ENCODE measurements at regions not wholly inside any gene's neighbourhood (a gene's known extent, or its start where the extent isn't known, plus 50 kb on each side); places are given as distances from the start of the nearest gene placed in this dataset.

GRCh38 chr5:103638979-103639378 lies 76.4 kb upstream of the NUDT12 start (continued):
- TF ChIP-seq, protein P1, sequence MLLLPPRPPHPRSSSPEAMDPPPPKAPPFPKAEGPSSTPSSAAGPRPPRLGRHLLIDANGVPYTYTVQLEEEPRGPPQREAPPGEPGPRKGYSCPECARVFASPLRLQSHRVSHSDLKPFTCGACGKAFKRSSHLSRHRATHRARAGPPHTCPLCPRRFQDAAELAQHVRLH (tag by site-specific recombination; IDR thresholded peaks at IDR 0.05): no peak
- TF ChIP-seq ZNF354C (tag by site-specific recombination; IDR thresholded peaks at IDR 0.05; ENCODE audit: borderline replicate concordance, low read depth) (no peak), ZSCAN23 (tag by site-specific recombination; IDR thresholded peaks at IDR 0.05) (no peak), KLF17 (tag by site-specific recombination; IDR thresholded peaks at IDR 0.05) (no peak), ZNF529 (tag by site-specific recombination; IDR thresholded peaks at IDR 0.05; ENCODE audit: insufficient replicate concordance) (no peak), KLF9 (tag by site-specific recombination; IDR thresholded peaks at IDR 0.05; ENCODE audit: low read depth) (no peak), ZNF677 (tag by site-specific recombination; IDR thresholded peaks at IDR 0.05) (no peak), ZIC2 (tag by site-specific recombination; IDR thresholded peaks at IDR 0.05) (no peak), ZNF362 (tag by site-specific recombination; IDR thresholded peaks at IDR 0.05) (no peak), ZNF624 (tag by site-specific recombination; IDR thresholded peaks at IDR 0.05) (no peak)
- TF ChIP-seq, protein P2, sequence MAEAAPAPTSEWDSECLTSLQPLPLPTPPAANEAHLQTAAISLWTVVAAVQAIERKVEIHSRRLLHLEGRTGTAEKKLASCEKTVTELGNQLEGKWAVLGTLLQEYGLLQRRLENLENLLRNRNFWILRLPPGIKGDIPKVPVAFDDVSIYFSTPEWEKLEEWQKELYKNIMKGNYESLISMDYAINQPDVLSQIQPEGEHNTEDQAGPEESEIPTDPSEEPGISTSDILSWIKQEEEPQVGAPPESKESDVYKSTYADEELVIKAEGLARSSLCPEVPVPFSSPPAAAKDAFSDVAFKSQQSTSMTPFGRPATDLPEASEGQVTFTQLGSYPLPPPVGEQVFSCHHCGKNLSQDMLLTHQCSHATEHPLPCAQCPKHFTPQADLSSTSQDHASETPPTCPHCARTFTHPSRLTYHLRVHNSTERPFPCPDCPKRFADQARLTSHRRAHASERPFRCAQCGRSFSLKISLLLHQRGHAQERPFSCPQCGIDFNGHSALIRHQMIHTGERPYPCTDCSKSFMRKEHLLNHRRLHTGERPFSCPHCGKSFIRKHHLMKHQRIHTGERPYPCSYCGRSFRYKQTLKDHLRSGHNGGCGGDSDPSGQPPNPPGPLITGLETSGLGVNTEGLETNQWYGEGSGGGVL (tag by site-specific recombination; IDR thresholded peaks at IDR 0.05): no peak

GRCh38 chr5:103624675-103625074 lies 62.1 kb upstream of the NUDT12 start:
- Histone ChIP-seq H3K4me3 (ENCODE audit: low read depth, low read length) (no peak overlapping the region), H3K9me3 (ENCODE audit: control insufficient read depth, insufficient read depth, low read depth, low read length) (no peaks in the 10 kb centered on the region), H3K27ac (ENCODE audit: extremely low read depth, low read depth, low read length) (no peak overlapping the region), H3K36me3 (ENCODE audit: control insufficient read depth in 2 of 2, insufficient read depth in 1 of 2, low read length in 2 of 2) (no peaks in the 10 kb centered on the region), H3K4me1 (ENCODE audit: control insufficient read depth, insufficient read depth, low read length) (no peaks in the 10 kb centered on the region)
- POLR2A ChIA-PET: no interaction called here
- CTCF ChIA-PET: no interaction called here
- TF ChIP-seq ZNF561 (tag by site-specific recombination; IDR thresholded peaks at IDR 0.05; ENCODE audit: borderline replicate concordance) (no peak), ZNF473 (tag by site-specific recombination; IDR thresholded peaks at IDR 0.05) (no peak), MEIS1 (CRISPR knock-in tag; IDR thresholded peaks at IDR 0.05; ENCODE audit: borderline replicate concordance) (no peak), ZBTB44 (tag by site-specific recombination; IDR thresholded peaks at IDR 0.05) (no peak), ZNF416 (tag by site-specific recombination; IDR thresholded peaks at IDR 0.05) (no peak), HOXC10 (CRISPR knock-in tag; IDR thresholded peaks at IDR 0.05) (no peak), ZNF664 (tag by site-specific recombination; IDR thresholded peaks at IDR 0.05) (no peak), HOXA7 (CRISPR knock-in tag; IDR thresholded peaks at IDR 0.05; ENCODE audit: borderline replicate concordance) (no peak), OSR2 (tag by site-specific recombination; IDR thresholded peaks at IDR 0.05) (no peak), GLI4 (tag by site-specific recombination; IDR thresholded peaks at IDR 0.05) (no peak), ZNF610 (tag by site-specific recombination; IDR thresholded peaks at IDR 0.05; ENCODE audit: borderline replicate concordance) (no peak)
- TF ChIP-seq, protein P3, sequence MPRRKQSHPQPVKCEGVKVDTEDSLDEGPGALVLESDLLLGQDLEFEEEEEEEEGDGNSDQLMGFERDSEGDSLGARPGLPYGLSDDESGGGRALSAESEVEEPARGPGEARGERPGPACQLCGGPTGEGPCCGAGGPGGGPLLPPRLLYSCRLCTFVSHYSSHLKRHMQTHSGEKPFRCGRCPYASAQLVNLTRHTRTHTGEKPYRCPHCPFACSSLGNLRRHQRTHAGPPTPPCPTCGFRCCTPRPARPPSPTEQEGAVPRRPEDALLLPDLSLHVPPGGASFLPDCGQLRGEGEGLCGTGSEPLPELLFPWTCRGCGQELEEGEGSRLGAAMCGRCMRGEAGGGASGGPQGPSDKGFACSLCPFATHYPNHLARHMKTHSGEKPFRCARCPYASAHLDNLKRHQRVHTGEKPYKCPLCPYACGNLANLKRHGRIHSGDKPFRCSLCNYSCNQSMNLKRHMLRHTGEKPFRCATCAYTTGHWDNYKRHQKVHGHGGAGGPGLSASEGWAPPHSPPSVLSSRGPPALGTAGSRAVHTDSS (tag by site-specific recombination; IDR thresholded peaks at IDR 0.05): no peak

Measured in HEK293 (cell line).